ENCODE measurements at regions not wholly inside any gene's neighbourhood (a gene's known extent, or its start where the extent isn't known, plus 50 kb on each side); places are given as distances from the start of the nearest gene placed in this dataset.

GRCh38 chr14:28340816-28341215 is 425.8 kb upstream of the FOXG1 start:
- no peak overlapping the region for H3K4me3 Mint-ChIP-seq (ENCODE audit: unreplicated experiment)
- CTCF ChIA-PET: no interaction called here
- POLR2A ChIA-PET: no interaction called here
- H3K4me1 ChIP-seq: no peaks in the 10 kb centered on the region
- no peaks in the 10 kb centered on the region for H3K27me3 ChIP-seq (replicated peaks; ENCODE audit: control insufficient read depth, insufficient read depth, low read length)
- intact Hi-C loops (cut with micrococcal nuclease; ENCODE audit: unreplicated experiment): no loop called here
- BruUV-seq (replicated peaks): no TSS peak
- no peak for TF ChIP-seq CTCF (IDR thresholded peaks at IDR 0.05; ENCODE audit: insufficient read depth in 1 of 2, low read depth in 1 of 2, low read length in 1 of 2, severe bottlenecking in 1 of 2, unreplicated experiment in 1 of 2)
- H3K36me3 Mint-ChIP-seq (ENCODE audit: insufficient read depth, unreplicated experiment): no peaks in the 10 kb centered on the region
- no peak overlapping the region for H3K27ac Mint-ChIP-seq (ENCODE audit: unreplicated experiment)
- H3K27me3 Mint-ChIP-seq (ENCODE audit: insufficient read depth, unreplicated experiment): no peaks in the 10 kb centered on the region
- peaks cover 12% of the 10 kb centered on the region for H3K9me3 Mint-ChIP-seq (ENCODE audit: unreplicated experiment)
- no peak overlapping the region for H3K4me3 ChIP-seq (ENCODE audit: low read depth, low read length)
- no peaks in the 10 kb centered on the region for H3K36me3 ChIP-seq (ENCODE audit: control insufficient read depth, insufficient read depth, low read length)
- DNase-seq: no peak
- H3K4me1 Mint-ChIP-seq (ENCODE audit: low read depth, unreplicated experiment): peaks cover 6% of the 10 kb centered on the region
- no peaks in the 10 kb centered on the region for H3K9me3 ChIP-seq

- no peak for DNase-seq
- H3K27me3 Mint-ChIP-seq (ENCODE audit: insufficient read depth, unreplicated experiment): no peaks in the 10 kb centered on the region
- POLR2A ChIA-PET: no interaction called here
- intact Hi-C loops (cut with micrococcal nuclease; ENCODE audit: unreplicated experiment): no loop called here
- no peaks in the 10 kb centered on the region for H3K36me3 ChIP-seq (ENCODE audit: control insufficient read depth, insufficient read depth, low read length)
- no peaks in the 10 kb centered on the region for H3K36me3 Mint-ChIP-seq (ENCODE audit: insufficient read depth, unreplicated experiment)
- H3K9me3 ChIP-seq: no peaks in the 10 kb centered on the region
- H3K4me1 Mint-ChIP-seq (ENCODE audit: low read depth, unreplicated experiment): peaks cover 21% of the 10 kb centered on the region
- no peaks in the 10 kb centered on the region for H3K27me3 ChIP-seq (replicated peaks; ENCODE audit: control insufficient read depth, insufficient read depth, low read length)
- no peak overlapping the region for H3K4me3 Mint-ChIP-seq (ENCODE audit: unreplicated experiment)
- TF ChIP-seq CTCF (IDR thresholded peaks at IDR 0.05; ENCODE audit: insufficient read depth in 1 of 2, low read depth in 1 of 2, low read length in 1 of 2, severe bottlenecking in 1 of 2, unreplicated experiment in 1 of 2): no peak
- H3K4me3 ChIP-seq (ENCODE audit: low read depth, low read length): no peak overlapping the region
- H3K27ac Mint-ChIP-seq (ENCODE audit: unreplicated experiment): no peak overlapping the region
- CTCF ChIA-PET: no interaction called here
- no TSS peak for BruUV-seq (replicated peaks)
- peaks cover 29% of the 10 kb centered on the region for H3K9me3 Mint-ChIP-seq (ENCODE audit: unreplicated experiment)
- H3K4me1 ChIP-seq: peaks cover 15% of the 10 kb centered on the region; the same call in 1 of the 2 replicates
Observed at GRCh38 chr14:28344381-28344780, 422.2 kb upstream of the FOXG1 start.

GRCh38 chr14:28348797-28349196 is 417.8 kb upstream of the FOXG1 start:
- intact Hi-C loops (cut with micrococcal nuclease; ENCODE audit: unreplicated experiment): no loop called here
- no peak overlapping the region for H3K4me3 Mint-ChIP-seq (ENCODE audit: unreplicated experiment)
- H3K4me3 ChIP-seq (ENCODE audit: low read depth, low read length): no peak overlapping the region
- H3K4me1 ChIP-seq: peaks cover 15% of the 10 kb centered on the region; the same call in 1 of the 2 replicates
- H3K27me3 Mint-ChIP-seq (ENCODE audit: insufficient read depth, unreplicated experiment): no peaks in the 10 kb centered on the region
- H3K9me3 Mint-ChIP-seq (ENCODE audit: unreplicated experiment): peaks cover 29% of the 10 kb centered on the region
- TF ChIP-seq CTCF (IDR thresholded peaks at IDR 0.05; ENCODE audit: insufficient read depth in 1 of 2, low read depth in 1 of 2, low read length in 1 of 2, severe bottlenecking in 1 of 2, unreplicated experiment in 1 of 2): no peak
- H3K27ac Mint-ChIP-seq (ENCODE audit: unreplicated experiment): no peak overlapping the region
- DNase-seq: no peak
- H3K36me3 ChIP-seq (ENCODE audit: control insufficient read depth, insufficient read depth, low read length): no peaks in the 10 kb centered on the region
- no peaks in the 10 kb centered on the region for H3K36me3 Mint-ChIP-seq (ENCODE audit: insufficient read depth, unreplicated experiment)
- H3K4me1 Mint-ChIP-seq (ENCODE audit: low read depth, unreplicated experiment): peaks cover 15% of the 10 kb centered on the region
- ChIA-PET CTCF (no interaction called here), POLR2A (no interaction called here)
- no peaks in the 10 kb centered on the region for H3K9me3 ChIP-seq
- no peaks in the 10 kb centered on the region for H3K27me3 ChIP-seq (replicated peaks; ENCODE audit: control insufficient read depth, insufficient read depth, low read length)
- no TSS peak for BruUV-seq (replicated peaks)

All from Caco-2 (cell line).